ENCODE measurements at regions not wholly inside any gene's neighbourhood (a gene's known extent, or its start where the extent isn't known, plus 50 kb on each side); places are given as distances from the start of the nearest gene placed in this dataset.

DNA sequence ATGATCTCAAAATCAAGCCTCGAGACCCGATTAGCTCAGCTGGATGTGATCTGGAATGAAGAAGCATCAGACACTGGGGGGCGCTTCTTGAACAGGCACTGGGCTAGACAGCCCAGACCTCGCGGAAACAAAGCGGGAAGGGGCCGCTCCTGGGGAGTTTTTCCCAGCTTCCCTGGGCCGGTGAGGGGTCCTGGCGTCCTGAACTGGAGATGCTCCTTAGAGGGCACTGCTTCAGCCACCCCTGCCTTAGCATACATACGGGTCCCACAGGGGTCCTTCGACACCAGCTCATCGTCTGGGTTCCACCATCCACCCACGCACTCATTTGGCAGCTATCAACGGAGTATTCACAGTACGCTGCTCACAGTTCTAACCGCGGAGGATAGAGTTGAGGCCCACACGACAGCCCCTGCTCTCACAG lies 146.7 kb downstream of the TSN start:
- no peak for DNase-seq (ENCODE audit: low spot score, unreplicated experiment)
- Mint-ChIP-seq H3K9me3 (ENCODE audit: low read depth) (no peaks in the 10 kb centered on the region), H3K36me3 (ENCODE audit: insufficient read depth) (no peaks in the 10 kb centered on the region), H3K27ac (no peak overlapping the region), H3K4me1 (ENCODE audit: low read depth) (no peaks in the 10 kb centered on the region), H3K4me3 (ENCODE audit: low read depth) (no peak overlapping the region), H3K27me3 (peaks cover 38% of the 10 kb centered on the region)
- TF ChIP-seq, protein P1, sequence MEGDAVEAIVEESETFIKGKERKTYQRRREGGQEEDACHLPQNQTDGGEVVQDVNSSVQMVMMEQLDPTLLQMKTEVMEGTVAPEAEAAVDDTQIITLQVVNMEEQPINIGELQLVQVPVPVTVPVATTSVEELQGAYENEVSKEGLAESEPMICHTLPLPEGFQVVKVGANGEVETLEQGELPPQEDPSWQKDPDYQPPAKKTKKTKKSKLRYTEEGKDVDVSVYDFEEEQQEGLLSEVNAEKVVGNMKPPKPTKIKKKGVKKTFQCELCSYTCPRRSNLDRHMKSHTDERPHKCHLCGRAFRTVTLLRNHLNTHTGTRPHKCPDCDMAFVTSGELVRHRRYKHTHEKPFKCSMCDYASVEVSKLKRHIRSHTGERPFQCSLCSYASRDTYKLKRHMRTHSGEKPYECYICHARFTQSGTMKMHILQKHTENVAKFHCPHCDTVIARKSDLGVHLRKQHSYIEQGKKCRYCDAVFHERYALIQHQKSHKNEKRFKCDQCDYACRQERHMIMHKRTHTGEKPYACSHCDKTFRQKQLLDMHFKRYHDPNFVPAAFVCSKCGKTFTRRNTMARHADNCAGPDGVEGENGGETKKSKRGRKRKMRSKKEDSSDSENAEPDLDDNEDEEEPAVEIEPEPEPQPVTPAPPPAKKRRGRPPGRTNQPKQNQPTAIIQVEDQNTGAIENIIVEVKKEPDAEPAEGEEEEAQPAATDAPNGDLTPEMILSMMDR (IDR thresholded peaks at IDR 0.05; ENCODE audit: unreplicated experiment): no peak

DNA sequence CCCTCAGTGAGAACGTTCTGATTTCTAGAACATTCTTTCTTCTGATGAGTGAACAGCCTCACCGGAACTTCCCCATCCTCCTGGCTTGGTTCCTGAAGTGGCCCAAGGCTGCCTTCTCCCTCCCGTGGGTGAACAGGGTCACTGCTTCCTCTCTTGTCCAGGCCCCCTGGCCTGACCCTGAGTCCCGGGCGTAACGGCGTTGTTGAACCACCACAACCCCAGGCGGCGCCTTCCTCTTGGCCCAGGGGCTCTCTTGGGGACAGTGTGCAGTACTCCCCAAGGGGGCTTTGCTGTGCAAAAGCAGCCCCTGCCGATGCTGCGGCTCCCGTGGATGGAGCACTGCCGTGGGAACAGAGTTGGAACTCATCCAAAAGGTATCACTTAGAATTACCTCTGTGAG lies 147.2 kb downstream of the TSN start:
- no peaks in the 10 kb centered on the region for H3K36me3 Mint-ChIP-seq (ENCODE audit: insufficient read depth)
- no peak for DNase-seq (ENCODE audit: low spot score, unreplicated experiment)
- no peaks in the 10 kb centered on the region for H3K4me1 Mint-ChIP-seq (ENCODE audit: low read depth)
- H3K27ac Mint-ChIP-seq: no peak overlapping the region
- no peaks in the 10 kb centered on the region for H3K9me3 Mint-ChIP-seq (ENCODE audit: low read depth)
- H3K4me3 Mint-ChIP-seq (ENCODE audit: low read depth): no peak overlapping the region
- H3K27me3 Mint-ChIP-seq: peaks cover 38% of the 10 kb centered on the region
- TF ChIP-seq, protein P1 (IDR thresholded peaks at IDR 0.05; ENCODE audit: unreplicated experiment): no peak

DNA sequence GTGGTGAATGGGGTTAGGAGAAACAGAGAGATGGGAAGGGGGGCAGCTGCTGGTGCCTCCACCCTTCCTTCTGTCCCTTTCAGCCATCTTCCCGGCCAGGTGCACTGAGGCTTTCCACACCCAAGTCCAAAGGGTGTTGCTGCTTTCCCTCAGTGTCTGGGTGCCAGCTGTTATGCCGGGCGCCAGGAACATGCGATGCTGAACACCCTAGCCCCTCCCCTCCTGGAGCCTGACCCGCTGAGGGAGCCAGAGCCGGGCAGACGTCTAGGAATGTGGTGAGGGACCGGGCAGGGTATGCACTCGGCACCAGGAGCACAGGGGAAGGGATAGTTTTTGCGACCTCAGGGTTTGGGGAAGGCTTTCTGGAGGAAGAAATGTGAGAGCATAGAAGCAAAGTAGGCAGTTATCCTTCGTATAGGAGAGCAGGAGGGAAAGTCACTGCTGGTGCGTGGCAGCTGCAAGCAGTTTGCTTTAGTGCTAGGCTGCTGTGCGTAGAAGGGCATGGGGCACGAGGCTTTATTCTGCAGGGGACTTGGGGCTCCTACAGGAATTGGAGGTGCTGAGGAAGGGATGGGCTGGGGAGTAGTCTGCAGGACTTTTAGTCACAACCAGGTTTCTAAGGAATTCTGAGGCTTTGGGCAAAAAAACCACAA lies 147.7 kb downstream of the TSN start:
- H3K4me3 Mint-ChIP-seq (ENCODE audit: low read depth): no peak overlapping the region
- peaks cover 38% of the 10 kb centered on the region for H3K27me3 Mint-ChIP-seq
- DNase-seq (ENCODE audit: low spot score, unreplicated experiment): no peak
- no peaks in the 10 kb centered on the region for H3K9me3 Mint-ChIP-seq (ENCODE audit: low read depth)
- H3K4me1 Mint-ChIP-seq (ENCODE audit: low read depth): no peaks in the 10 kb centered on the region
- H3K36me3 Mint-ChIP-seq (ENCODE audit: insufficient read depth): no peaks in the 10 kb centered on the region
- TF ChIP-seq, protein P1 (IDR thresholded peaks at IDR 0.05; ENCODE audit: unreplicated experiment): no peak
- H3K27ac Mint-ChIP-seq: no peak overlapping the region

DNA sequence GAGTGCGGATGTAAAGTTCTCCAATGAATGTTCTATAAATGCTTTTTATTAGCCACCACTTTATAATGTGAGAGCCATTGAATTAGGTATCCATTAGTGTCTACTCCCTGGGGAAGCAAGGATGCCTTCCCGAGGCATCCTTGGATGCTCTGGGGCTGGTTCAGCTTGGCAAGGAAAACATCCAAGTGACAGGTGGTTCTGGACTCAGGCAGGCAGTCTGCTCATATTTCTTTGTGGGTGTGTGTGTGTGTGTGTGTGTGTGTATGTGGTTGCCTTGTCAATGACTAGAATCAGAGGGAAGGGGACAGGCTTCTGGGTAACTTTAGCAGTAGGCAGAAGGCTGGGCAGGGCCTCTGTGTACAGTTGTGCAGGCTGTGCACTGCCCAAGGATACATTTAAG lies 149.2 kb downstream of the TSN start:
- TF ChIP-seq, protein P1 (IDR thresholded peaks at IDR 0.05; ENCODE audit: unreplicated experiment): no peak
- no peaks in the 10 kb centered on the region for H3K36me3 Mint-ChIP-seq (ENCODE audit: insufficient read depth)
- H3K4me1 Mint-ChIP-seq (ENCODE audit: low read depth): no peaks in the 10 kb centered on the region
- peaks cover 35% of the 10 kb centered on the region for H3K27me3 Mint-ChIP-seq
- H3K4me3 Mint-ChIP-seq (ENCODE audit: low read depth): no peak overlapping the region
- H3K27ac Mint-ChIP-seq: peak overlapping the region; percentile 43
- H3K9me3 Mint-ChIP-seq (ENCODE audit: low read depth): no peaks in the 10 kb centered on the region
- no peak for DNase-seq (ENCODE audit: low spot score, unreplicated experiment)

DNA sequence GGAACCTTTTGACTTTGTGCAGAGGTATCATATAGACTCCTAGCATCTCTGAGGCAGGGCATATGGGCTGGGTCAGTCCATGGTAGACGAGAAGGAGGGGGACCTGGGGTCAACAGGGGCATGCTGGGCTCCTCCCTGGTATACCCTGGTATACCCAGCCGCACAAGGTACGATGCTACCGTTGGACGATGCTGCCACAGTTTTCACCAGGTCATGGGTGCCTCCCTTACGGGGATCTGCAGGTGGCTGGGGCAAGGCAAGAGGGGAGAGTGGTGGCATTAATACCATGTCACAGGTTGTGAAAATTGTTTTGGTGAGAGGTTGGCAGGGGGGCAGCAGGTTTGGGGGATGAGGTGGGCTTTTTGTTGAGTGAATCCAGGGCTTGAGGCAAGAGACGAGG lies 149.8 kb downstream of the TSN start:
- Mint-ChIP-seq H3K4me1 (ENCODE audit: low read depth) (no peaks in the 10 kb centered on the region), H3K9me3 (ENCODE audit: low read depth) (no peaks in the 10 kb centered on the region), H3K36me3 (ENCODE audit: insufficient read depth) (no peaks in the 10 kb centered on the region), H3K27ac (no peak overlapping the region), H3K27me3 (peaks cover 41% of the 10 kb centered on the region), H3K4me3 (ENCODE audit: low read depth) (no peak overlapping the region)
- TF ChIP-seq, protein P1 (IDR thresholded peaks at IDR 0.05; ENCODE audit: unreplicated experiment): no peak
- DNase-seq (ENCODE audit: low spot score, unreplicated experiment): no peak
